Stimulated activated naive CD8-positive, alpha-beta T cell treated with anti-CD3 and anti-CD28 coated beads, Interleukin-15, Interleukin-2, amounts not matched to agents 100 U/mL and 50 U/mL, for 24 hours (primary cell): ENCODE measurements at regions not wholly inside any gene's neighbourhood (a gene's known extent, or its start where the extent isn't known, plus 50 kb on each side); places are given as distances from the start of the nearest gene placed in this dataset.
"Not testable (repeated sequence)": the region's sequence is repeated elsewhere in the genome, so short reads cannot be mapped to it uniquely, and the experiment has no call there.

ENCODE experiments used
- ATAC-seq: fragments of 150-1000 bp; cut with Tn5 transposase; one replicate; pipeline ENCODE4 v1.10.0; 2021
- DNase-seq: peaks from one replicate; pipeline ENCODE4 v3.0.0; 2021

- ATAC-seq: no peak
Measured at GRCh38 chr12:18849080-18849479, 111.2 kb downstream of the CAPZA3 start.

DNA sequence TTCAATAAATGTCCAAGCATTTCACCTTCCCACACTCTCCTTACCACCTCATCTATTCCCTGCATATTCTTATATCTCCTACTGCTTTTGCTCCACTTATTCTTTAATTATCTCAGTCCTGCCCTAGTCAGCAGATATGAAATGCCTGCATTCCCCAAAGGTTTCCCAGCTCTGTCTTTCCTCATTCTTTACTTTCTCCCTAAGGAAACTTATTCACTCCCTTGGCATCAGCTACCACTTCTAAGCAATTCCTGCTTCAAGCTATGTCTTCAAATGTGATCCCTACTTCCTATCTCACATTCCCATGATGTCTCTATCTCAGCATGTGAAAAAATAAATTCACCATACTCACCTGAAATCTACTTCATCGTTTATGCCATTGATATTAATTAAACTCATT is 111.8 kb downstream of the CAPZA3 start:
- ATAC-seq (no peak), DNase-seq (no peak)

More at GRCh38 chr12:18849080-18849479, 111.2 kb downstream of the CAPZA3 start:
- DNase-seq: no peak

DNA sequence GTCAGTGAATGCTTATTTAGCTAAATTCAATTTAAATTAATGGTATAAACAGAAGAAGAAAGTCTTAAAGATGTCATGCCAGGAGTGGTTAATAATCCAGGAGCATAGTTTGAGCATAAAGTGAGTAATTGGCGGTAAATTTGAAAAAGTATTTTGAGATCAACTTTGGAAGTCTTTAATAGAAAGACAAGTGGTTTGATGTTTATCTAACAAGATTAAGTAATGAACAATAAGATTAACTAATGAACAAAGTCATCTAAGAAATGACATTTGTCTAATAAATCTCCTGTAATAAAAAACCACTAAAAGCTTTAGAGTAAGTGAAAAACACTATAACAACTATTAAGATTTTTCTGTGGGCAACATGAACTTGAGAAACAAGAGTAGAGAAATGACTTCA is 112.8 kb downstream of the CAPZA3 start:
- DNase-seq (no peak), ATAC-seq (no peak)

GRCh38 chr12:18851271-18851670 is 113.4 kb downstream of the CAPZA3 start:
- no peak for DNase-seq
- ATAC-seq: no peak

- ATAC-seq (no peak), DNase-seq (no peak)
Measured at GRCh38 chr12:18853570-18854366, 115.8 kb downstream of the CAPZA3 start.

DNA sequence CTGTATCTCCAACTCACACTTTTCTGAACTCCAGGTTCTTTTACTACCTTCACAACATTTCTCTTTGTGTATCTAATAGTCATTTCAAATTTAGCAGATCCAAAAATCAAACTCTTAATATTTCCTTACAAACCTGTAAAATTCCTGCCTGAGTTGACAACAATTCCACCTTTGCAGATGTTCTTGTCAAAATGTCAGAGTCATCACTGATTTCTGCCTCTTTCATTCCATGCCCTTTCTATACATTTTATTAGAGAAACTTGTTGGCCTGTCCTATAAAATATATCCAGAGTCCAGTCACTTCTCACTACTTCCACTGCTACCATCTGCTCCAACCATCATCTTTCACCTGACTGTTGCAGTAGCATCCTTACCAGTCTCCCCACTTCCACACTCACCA is 119.7 kb downstream of the CAPZA3 start:
- ATAC-seq (no peak), DNase-seq (no peak)

DNA sequence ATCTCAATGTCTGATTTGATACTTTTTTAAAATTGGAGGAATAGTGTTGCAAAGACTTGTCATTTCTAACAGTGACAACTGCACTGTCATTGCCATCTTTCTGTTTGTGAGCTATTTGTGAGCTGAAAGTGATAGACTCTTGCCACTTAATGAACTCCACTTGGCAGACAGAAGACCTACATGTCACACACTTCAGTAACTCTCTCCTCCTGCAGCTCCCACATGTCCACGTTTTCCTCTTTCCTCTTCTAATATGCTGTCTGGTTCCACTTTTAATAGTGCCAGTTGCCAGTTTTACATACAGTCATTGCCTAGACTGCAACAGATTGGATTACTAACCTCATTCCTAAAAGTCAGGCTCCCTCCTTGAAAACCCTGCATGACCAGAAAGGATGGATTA is 121.5 kb downstream of the CAPZA3 start:
- no peak for ATAC-seq
- DNase-seq: no peak

DNA sequence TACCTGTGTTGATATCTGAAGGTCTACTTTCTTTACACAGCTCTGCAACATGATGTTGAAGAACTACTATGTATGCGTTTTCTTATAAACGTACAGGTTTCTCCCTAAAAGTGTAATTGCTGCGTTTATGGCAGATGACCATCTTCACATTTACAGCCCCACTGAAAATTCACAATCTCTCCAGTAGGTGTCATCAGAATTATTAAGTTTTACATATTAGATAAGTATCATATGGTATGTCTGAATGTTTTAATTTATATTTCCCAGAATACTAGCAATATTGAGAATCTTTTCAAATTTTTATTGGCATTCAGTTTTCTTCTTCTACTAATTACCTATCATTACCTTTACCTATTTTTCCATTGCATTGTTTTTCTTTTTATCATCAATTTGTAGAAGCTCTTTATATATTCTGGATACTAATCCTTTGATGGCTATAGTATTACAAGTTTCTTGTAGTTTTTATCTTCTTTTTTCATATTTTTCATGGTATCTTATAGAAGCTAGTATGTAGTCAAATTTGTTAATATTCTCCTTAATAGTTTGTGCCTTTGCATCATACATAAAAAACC is 123.5 kb downstream of the CAPZA3 start:
- no peak for DNase-seq
- ATAC-seq: no peak

DNA sequence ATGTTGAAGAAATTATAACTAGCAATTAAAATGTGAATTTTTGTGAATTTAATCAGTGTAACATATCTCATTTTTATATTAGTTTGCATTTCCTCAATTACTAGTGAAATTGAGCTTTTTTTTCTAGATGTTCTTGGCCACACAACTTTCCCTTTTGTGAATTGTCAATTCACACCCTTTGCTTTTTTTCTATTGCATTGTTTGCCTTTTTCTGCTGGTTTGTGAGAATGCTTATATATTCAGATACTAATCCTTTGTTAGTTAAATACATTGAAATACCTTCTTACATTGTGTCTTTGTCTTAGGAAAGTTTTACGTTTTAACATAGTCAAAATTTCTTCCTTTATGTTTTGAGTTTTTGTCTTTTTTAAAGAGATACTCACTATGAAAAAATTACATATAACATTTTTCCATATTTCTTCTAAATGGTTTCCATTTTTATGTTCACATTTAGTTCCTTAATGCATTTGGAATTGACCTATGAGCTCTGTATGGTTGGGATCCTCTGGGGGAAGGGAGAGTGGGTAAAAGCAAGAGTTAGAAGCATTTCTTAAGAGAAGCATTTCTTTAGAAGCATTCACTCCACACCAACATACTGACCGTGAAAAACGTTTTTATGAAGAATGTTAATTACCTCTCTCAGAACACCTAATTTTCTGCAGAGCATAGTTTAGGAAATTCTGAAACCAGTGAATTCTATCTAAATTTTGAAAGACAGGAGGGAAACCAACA is 126.0 kb downstream of the CAPZA3 start:
- no peak for ATAC-seq
- no peak for DNase-seq

- ATAC-seq: no peak
Measured at GRCh38 chr12:18864900-18865561, 127.1 kb downstream of the CAPZA3 start.

GRCh38 chr12:18868717-18869116 is 130.8 kb downstream of the CAPZA3 start:
- ATAC-seq: no peak
- DNase-seq: no peak

More at GRCh38 chr12:18864900-18865561, 127.1 kb downstream of the CAPZA3 start:
- no peak for DNase-seq

- no peak for ATAC-seq
- no peak for DNase-seq
Measured at GRCh38 chr12:18872770-18873169, 134.9 kb downstream of the CAPZA3 start.

GRCh38 chr12:18878676-18879180 is 140.8 kb downstream of the CAPZA3 start:
- no peak for DNase-seq
- no peak for ATAC-seq

- ATAC-seq (no peak), DNase-seq (no peak)
Measured at GRCh38 chr12:18882690-18883089, 144.8 kb downstream of the CAPZA3 start.

GRCh38 chr12:18886962-18887361 is 149.0 kb downstream of the CAPZA3 start:
- no peak for DNase-seq
- ATAC-seq: no peak

DNA sequence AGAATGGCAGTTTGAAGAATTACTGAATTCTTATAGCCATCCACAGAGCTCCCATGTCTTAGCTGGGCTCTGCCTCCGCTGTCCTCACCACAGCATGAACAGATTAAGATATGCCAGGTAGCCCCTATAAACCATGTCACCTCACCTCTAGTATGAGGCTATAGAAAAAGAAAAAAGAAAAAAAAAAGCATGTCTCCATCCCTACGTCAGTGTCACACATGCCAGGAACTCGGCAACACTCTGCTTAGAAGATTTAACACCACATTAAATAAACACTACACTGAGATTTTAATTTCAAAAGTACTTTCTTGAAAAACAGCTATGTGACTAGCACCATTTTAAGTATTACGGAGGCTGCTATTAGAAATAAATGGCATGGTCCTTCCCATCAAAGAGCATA is 149.4 kb downstream of the CAPZA3 start:
- DNase-seq (no peak), ATAC-seq (no peak)

DNA sequence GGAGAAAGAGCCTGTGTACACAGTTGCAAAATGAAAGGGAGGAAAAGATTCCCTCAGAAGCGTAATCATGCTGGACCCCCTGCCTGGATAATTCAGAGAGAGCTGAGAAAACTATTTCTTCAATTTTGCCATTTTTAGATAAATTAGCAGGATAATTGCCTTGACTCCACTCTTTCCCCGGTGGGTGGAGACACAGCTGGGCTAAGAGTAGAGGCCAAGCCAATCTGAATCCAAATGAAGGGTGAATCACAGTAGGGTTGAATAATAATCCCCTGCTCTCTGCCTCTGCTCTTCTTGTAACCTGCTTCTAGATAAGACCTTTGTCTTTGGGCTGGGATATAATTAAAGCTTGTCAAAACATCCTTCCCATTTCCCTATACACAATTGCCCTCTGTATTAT is 150.1 kb downstream of the CAPZA3 start:
- DNase-seq: no peak
- ATAC-seq: no peak

GRCh38 chr12:18890621-18891020 is 152.7 kb downstream of the CAPZA3 start:
- ATAC-seq, DNase-seq: not testable (repeated sequence)

- ATAC-seq: no peak
Measured at GRCh38 chr12:18895540-18895939, 157.6 kb downstream of the CAPZA3 start.

DNA sequence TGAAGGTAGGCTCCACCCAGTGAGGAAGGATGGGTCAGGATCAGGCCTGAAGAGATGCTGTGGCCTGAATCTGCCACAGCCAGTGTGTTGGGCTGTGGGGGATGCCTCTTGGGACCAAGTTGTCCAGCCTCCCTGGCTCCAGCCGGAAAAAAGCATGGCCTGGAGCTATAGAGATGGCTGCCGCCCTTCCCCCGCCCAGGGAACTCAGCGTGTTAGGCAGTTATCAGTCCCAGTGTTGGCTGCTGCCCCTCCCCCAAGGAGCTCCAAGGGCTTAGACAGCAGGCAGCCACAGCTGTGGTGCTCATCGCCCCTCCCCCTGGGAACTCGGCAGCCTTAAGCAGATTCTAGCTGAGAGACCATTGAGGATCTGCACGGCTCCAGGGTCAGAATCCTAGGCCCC is 158.0 kb downstream of the CAPZA3 start:
- DNase-seq (no peak), ATAC-seq (no peak)

More at GRCh38 chr12:18895540-18895939, 157.6 kb downstream of the CAPZA3 start:
- DNase-seq: no peak

GRCh38 chr12:18897823-18898222 is 159.9 kb downstream of the CAPZA3 start:
- no peak for DNase-seq
- ATAC-seq: no peak

DNA sequence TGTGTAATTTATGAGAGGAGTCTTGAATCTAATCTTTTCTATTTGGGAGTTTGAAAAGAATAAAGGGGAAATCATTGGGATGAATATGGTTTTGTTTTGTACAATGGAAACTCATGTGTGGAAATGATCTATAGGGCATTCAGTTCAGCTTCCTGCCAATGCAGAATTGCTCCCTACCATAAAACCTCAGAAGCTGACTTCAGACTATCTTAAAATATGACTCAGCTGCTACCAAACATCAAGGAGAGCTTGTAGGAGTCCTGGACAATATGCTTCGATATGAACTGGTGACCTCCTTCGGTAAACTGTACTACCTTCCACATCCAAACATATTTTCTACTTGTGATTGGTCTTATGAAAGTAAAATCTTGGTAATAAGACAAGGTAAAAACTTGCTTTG is 160.6 kb downstream of the CAPZA3 start:
- no peak for DNase-seq
- no peak for ATAC-seq
